Glutamatergic neuron (in vitro differentiated cells): ENCODE measurements at regions not wholly inside any gene's neighbourhood (a gene's known extent, or its start where the extent isn't known, plus 50 kb on each side); places are given as distances from the start of the nearest gene placed in this dataset.

Experiments
- DNase-seq: peaks from one replicate; pipeline ENCODE4 v3.0.0; 2022
- H3K27ac Mint-ChIP-seq: one replicate; pipeline ENCODE4 v1.8.0; 2020; ENCODE audit warnings: mild to moderate bottlenecking, mixed read lengths, inconsistent platforms; ENCODE audit not compliant: unreplicated experiment
- H3K27me3 Mint-ChIP-seq: one replicate; pipeline ENCODE4 v1.8.0; 2020; ENCODE audit warnings: mild to moderate bottlenecking, moderate library complexity, mixed read lengths, inconsistent platforms; ENCODE audit not compliant: unreplicated experiment
- H3K36me3 Mint-ChIP-seq: one replicate; pipeline ENCODE4 v1.8.0; 2020; ENCODE audit warnings: mild to moderate bottlenecking, mixed read lengths, inconsistent platforms; ENCODE audit not compliant: unreplicated experiment
- H3K4me1 Mint-ChIP-seq: one replicate; pipeline ENCODE4 v1.8.0; 2020; ENCODE audit warnings: mild to moderate bottlenecking, low read depth, mixed read lengths, inconsistent platforms; ENCODE audit not compliant: unreplicated experiment
- H3K4me3 Mint-ChIP-seq: one replicate; pipeline ENCODE4 v1.8.0; 2020; ENCODE audit warnings: mild to moderate bottlenecking, mixed read lengths, inconsistent platforms; ENCODE audit not compliant: unreplicated experiment
- H3K9me3 Mint-ChIP-seq: one replicate; pipeline ENCODE4 v1.8.0; 2020; ENCODE audit warnings: mild to moderate bottlenecking, moderate library complexity, mixed read lengths, inconsistent platforms; ENCODE audit not compliant: unreplicated experiment
- CTCF ChIP-seq: fragments of 200-600 bp; sonication (generic); IDR thresholded peaks from one replicate; pipeline ENCODE4 v1.5.0; 2021; ENCODE audit not compliant: partially characterized antibody, unreplicated experiment

GRCh38 chr12:91651728-91652127 lies 469.1 kb upstream of the DCN start:
- Mint-ChIP-seq H3K4me1 (no peaks in the 10 kb centered on the region), H3K36me3 (no peaks in the 10 kb centered on the region), H3K4me3 (no peak overlapping the region), H3K27me3 (no peaks in the 10 kb centered on the region), H3K9me3 (no peaks in the 10 kb centered on the region), H3K27ac (no peak overlapping the region)
- no peak for TF ChIP-seq CTCF
- no peak for DNase-seq

- no peak for DNase-seq
- no peak for TF ChIP-seq CTCF
These were observed 461.1 kb upstream of the DCN start for GRCh38 chr12:91643763-91644162.

GRCh38 chr12:91640021-91640420 lies 457.4 kb upstream of the DCN start:
- Mint-ChIP-seq H3K4me1 (no peaks in the 10 kb centered on the region), H3K36me3 (no peaks in the 10 kb centered on the region), H3K27me3 (no peaks in the 10 kb centered on the region), H3K9me3 (no peaks in the 10 kb centered on the region), H3K4me3 (no peak overlapping the region), H3K27ac (no peak overlapping the region)
- TF ChIP-seq CTCF: no peak
- DNase-seq: no peak

More at GRCh38 chr12:91643763-91644162, 461.1 kb upstream of the DCN start:
- Mint-ChIP-seq H3K9me3 (no peaks in the 10 kb centered on the region), H3K27ac (no peak overlapping the region), H3K4me1 (no peaks in the 10 kb centered on the region), H3K27me3 (no peaks in the 10 kb centered on the region), H3K4me3 (no peak overlapping the region), H3K36me3 (no peaks in the 10 kb centered on the region)

- no peak for DNase-seq
- Mint-ChIP-seq H3K27me3 (no peaks in the 10 kb centered on the region), H3K27ac (no peak overlapping the region), H3K36me3 (no peaks in the 10 kb centered on the region), H3K4me1 (no peaks in the 10 kb centered on the region), H3K4me3 (no peak overlapping the region), H3K9me3 (no peaks in the 10 kb centered on the region)
- no peak for TF ChIP-seq CTCF
These were observed 456.7 kb upstream of the DCN start for GRCh38 chr12:91639327-91639726.

- DNase-seq: no peak
- no peaks in the 10 kb centered on the region for H3K27me3 Mint-ChIP-seq
- no peak overlapping the region for H3K4me3 Mint-ChIP-seq
- no peak for TF ChIP-seq CTCF
- no peak overlapping the region for H3K27ac Mint-ChIP-seq
- H3K36me3 Mint-ChIP-seq: no peaks in the 10 kb centered on the region
- no peaks in the 10 kb centered on the region for H3K9me3 Mint-ChIP-seq
- no peaks in the 10 kb centered on the region for H3K4me1 Mint-ChIP-seq
These were observed 455.4 kb upstream of the DCN start for GRCh38 chr12:91637789-91638624.
